OCI-LY7 (cell line): ENCODE measurements at regions not wholly inside any gene's neighbourhood (a gene's known extent, or its start where the extent isn't known, plus 50 kb on each side); places are given as distances from the start of the nearest gene placed in this dataset.

Experiments used
- CTCF ChIP-seq: fragments of 200-600 bp; sonication (generic); conservative IDR thresholded peaks from 2 replicates; pipeline ENCODE4 v1.5.1; 2014; ENCODE audit warnings: mild to moderate bottlenecking, antibody characterized with exemption, low read length, moderate library complexity, mixed read lengths
- EZH2phosphoT487 ChIP-seq: fragments of 200-600 bp; sonication (generic); IDR thresholded peaks from 2 replicates; pipeline ENCODE4 v1.6.1; 2018; ENCODE audit warnings: low read depth, borderline replicate concordance, mild to moderate bottlenecking, mixed run types, antibody characterized with exemption, low read length, moderate library complexity, mixed read lengths

GRCh38 chr11:71145368-71145767 lies 107.0 kb downstream of the SHANK2 start:
- no peak for TF ChIP-seq CTCF
- TF ChIP-seq EZH2phosphoT487, result no peak
